ENCODE measurements at regions not wholly inside any gene's neighbourhood (a gene's known extent, or its start where the extent isn't known, plus 50 kb on each side); places are given as distances from the start of the nearest gene placed in this dataset.

- WGBS, 2 donors: 76 to 80% methylated on average over 5 of the region's 5 CpGs
- DNase-seq: no peak
- no peaks in the 10 kb centered on the region for H3K36me3 ChIP-seq
- TF ChIP-seq, protein P1, sequence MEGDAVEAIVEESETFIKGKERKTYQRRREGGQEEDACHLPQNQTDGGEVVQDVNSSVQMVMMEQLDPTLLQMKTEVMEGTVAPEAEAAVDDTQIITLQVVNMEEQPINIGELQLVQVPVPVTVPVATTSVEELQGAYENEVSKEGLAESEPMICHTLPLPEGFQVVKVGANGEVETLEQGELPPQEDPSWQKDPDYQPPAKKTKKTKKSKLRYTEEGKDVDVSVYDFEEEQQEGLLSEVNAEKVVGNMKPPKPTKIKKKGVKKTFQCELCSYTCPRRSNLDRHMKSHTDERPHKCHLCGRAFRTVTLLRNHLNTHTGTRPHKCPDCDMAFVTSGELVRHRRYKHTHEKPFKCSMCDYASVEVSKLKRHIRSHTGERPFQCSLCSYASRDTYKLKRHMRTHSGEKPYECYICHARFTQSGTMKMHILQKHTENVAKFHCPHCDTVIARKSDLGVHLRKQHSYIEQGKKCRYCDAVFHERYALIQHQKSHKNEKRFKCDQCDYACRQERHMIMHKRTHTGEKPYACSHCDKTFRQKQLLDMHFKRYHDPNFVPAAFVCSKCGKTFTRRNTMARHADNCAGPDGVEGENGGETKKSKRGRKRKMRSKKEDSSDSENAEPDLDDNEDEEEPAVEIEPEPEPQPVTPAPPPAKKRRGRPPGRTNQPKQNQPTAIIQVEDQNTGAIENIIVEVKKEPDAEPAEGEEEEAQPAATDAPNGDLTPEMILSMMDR (IDR thresholded peaks at IDR 0.05): no peak
- TF ChIP-seq POLR2AphosphoS5 (IDR thresholded peaks at IDR 0.05) (no peak), EP300 (IDR thresholded peaks at IDR 0.05) (no peak), POLR2A (IDR thresholded peaks at IDR 0.05) (no peak)
- no peak overlapping the region for H3K4me3 ChIP-seq
- peaks cover 0 to 2% (median 0%) of the 10 kb centered on the region in 4 donors for H3K9me3 ChIP-seq
- intact Hi-C loops (cut with DNase I): no loop called here
- H3K4me1 ChIP-seq: no peaks in the 10 kb centered on the region
- H3K27ac ChIP-seq: no peak overlapping the region
- no peaks in the 10 kb centered on the region for H3K27me3 ChIP-seq
Observed at GRCh38 chr13:83327091-83327490, 555.2 kb downstream of the SLITRK1 start.

GRCh38 chr13:83325125-83325853, 557.0 kb downstream of the SLITRK1 start:
- TF ChIP-seq, protein P1 (IDR thresholded peaks at IDR 0.05): no peak
- TF ChIP-seq POLR2AphosphoS5 (IDR thresholded peaks at IDR 0.05) (no peak), EP300 (IDR thresholded peaks at IDR 0.05) (no peak), POLR2A (IDR thresholded peaks at IDR 0.05) (no peak)
- no peaks in the 10 kb centered on the region for H3K4me1 ChIP-seq
- no peak for DNase-seq
- 73 to 83% methylated on average over 2 of the region's 2 CpGs for WGBS, 2 donors
- peaks cover 0 to 2% (median 0%) of the 10 kb centered on the region in 4 donors for H3K9me3 ChIP-seq
- intact Hi-C loops (cut with DNase I): no loop called here
- H3K36me3 ChIP-seq: no peaks in the 10 kb centered on the region
- no peak overlapping the region for H3K4me3 ChIP-seq
- H3K27ac ChIP-seq: no peak overlapping the region
- no peaks in the 10 kb centered on the region for H3K27me3 ChIP-seq

DNA sequence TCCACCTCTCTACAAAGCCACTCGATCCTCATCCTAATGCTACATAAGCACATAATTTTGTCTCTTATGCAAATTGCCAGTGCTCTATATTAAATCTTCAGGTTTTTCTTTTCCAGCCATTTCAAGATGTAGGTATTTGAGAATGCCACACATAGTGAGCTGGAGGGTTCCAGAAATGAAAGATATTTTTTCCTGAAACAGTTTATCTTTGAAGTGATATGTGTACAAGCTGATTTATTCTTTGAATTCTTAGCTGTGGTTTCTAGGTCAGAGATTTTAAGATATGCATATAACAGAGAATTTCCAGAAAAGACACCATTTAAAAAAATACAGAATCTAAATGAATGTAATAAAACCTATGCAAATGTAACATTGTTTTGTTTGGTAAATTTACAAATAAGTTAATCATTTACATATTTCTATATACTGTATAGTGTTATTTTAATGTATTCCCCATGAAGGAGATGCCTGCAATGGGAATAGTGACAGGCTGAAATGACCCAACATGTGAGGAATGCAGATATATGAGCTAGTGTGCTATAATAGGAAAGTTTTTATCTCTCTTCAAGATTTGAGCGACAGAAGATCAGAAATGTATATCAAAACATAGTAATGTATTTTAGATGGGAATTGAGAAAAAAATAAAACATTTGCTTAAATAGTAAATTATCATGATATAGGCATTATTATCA, 570.2 kb downstream of the SLITRK1 start:
- H3K4me1 ChIP-seq: no peaks in the 10 kb centered on the region
- intact Hi-C loops (cut with DNase I): no loop called here

GRCh38 chr13:83298617-83299016, 583.7 kb downstream of the SLITRK1 start:
- Histone ChIP-seq H3K27ac (no peak overlapping the region), H3K27me3 (no peaks in the 10 kb centered on the region), H3K9me3 (peaks cover 0 to 2% (median 0%) of the 10 kb centered on the region in 4 donors), H3K36me3 (no peaks in the 10 kb centered on the region), H3K4me3 (no peak overlapping the region), H3K4me1 (no peaks in the 10 kb centered on the region)
- TF ChIP-seq EP300 (IDR thresholded peaks at IDR 0.05) (no peak), POLR2A (IDR thresholded peaks at IDR 0.05) (no peak), POLR2AphosphoS5 (IDR thresholded peaks at IDR 0.05) (no peak)
- TF ChIP-seq, protein P1 (IDR thresholded peaks at IDR 0.05): no peak
- WGBS, 2 donors: 84 to 98% methylated on average over 1 of the region's 1 CpG
- DNase-seq: no peak
- intact Hi-C loops (cut with DNase I): no loop called here

More for the DNA sequence above, 570.2 kb downstream of the SLITRK1 start:
- H3K36me3 ChIP-seq: no peaks in the 10 kb centered on the region
- H3K27ac ChIP-seq: no peak overlapping the region
- WGBS, 2 donors: 63 to 74% methylated on average over 2 of the region's 2 CpGs
- no peak overlapping the region for H3K4me3 ChIP-seq
- no peaks in the 10 kb centered on the region for H3K9me3 ChIP-seq
- TF ChIP-seq POLR2AphosphoS5 (IDR thresholded peaks at IDR 0.05) (no peak), EP300 (IDR thresholded peaks at IDR 0.05) (no peak), POLR2A (IDR thresholded peaks at IDR 0.05) (no peak)
- TF ChIP-seq, protein P1 (IDR thresholded peaks at IDR 0.05): no peak
- no peak for DNase-seq
- no peaks in the 10 kb centered on the region for H3K27me3 ChIP-seq

All from sigmoid colon (tissue), 6 donors.